ENCODE measurements at regions not wholly inside any gene's neighbourhood (a gene's known extent, or its start where the extent isn't known, plus 50 kb on each side); places are given as distances from the start of the nearest gene placed in this dataset.

DNA sequence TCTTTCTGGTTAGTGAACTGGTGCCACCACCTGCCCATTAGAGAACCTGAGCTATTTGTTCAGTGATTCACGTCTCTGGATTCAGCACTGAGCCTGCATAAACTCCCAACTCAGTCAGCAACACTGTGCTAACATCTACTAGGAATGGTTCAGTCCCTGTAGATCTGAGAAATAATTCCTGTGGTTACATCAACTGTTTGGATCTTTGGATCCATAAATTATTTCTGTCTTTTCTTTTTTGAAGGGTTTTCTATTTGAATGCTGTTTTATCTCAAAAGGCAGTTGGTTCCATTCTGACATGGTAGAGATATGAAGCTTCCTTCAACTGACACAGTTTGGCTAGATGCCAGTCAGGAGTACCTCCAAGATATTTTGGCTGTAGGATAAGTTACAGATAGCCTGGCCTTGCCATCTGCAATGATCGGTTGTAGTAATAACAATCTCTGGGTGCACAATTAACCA is 125.9 kb downstream of the TRMT11 start:
- Histone ChIP-seq H3K36me3 (ENCODE audit: insufficient read depth, low read length) (no peaks in the 10 kb centered on the region), H3F3A (ENCODE audit: insufficient read depth, low read length) (no peaks in the 10 kb centered on the region), H3K9me3 (ENCODE audit: low read length) (no peaks in the 10 kb centered on the region), H3K27ac (ENCODE audit: low read depth, low read length, poor library complexity, severe bottlenecking) (no peak overlapping the region), H4K20me1 (ENCODE audit: insufficient read depth, low read length) (no peaks in the 10 kb centered on the region), H3K4me1 (ENCODE audit: insufficient read depth, low read length, severe bottlenecking) (no peaks in the 10 kb centered on the region), H2AFZ (ENCODE audit: low read length) (no peak overlapping the region), H3K4me3 (ENCODE audit: low read depth, low read length, poor library complexity, severe bottlenecking) (no peak overlapping the region), H3K9me2 (ENCODE audit: low read depth, low read length) (no peaks in the 10 kb centered on the region), H3K9ac (ENCODE audit: low read length) (no peak overlapping the region), H3K27me3 (ENCODE audit: insufficient read depth, low read length) (no peaks in the 10 kb centered on the region), H3K79me2 (ENCODE audit: insufficient read depth, low read length) (no peaks in the 10 kb centered on the region), H3K4me2 (ENCODE audit: low read length) (no peak overlapping the region)
- TF ChIP-seq EZH2 (IDR thresholded peaks at IDR 0.05; ENCODE audit: borderline replicate concordance, low read length) (no peak), CTCF (IDR thresholded peaks at IDR 0.05; ENCODE audit: low read length) (no peak)

GRCh38 chr6:126113261-126113660 is 126.9 kb downstream of the TRMT11 start:
- Histone ChIP-seq H3F3A (ENCODE audit: insufficient read depth, low read length) (no peaks in the 10 kb centered on the region), H4K20me1 (ENCODE audit: insufficient read depth, low read length) (no peaks in the 10 kb centered on the region)

DNA sequence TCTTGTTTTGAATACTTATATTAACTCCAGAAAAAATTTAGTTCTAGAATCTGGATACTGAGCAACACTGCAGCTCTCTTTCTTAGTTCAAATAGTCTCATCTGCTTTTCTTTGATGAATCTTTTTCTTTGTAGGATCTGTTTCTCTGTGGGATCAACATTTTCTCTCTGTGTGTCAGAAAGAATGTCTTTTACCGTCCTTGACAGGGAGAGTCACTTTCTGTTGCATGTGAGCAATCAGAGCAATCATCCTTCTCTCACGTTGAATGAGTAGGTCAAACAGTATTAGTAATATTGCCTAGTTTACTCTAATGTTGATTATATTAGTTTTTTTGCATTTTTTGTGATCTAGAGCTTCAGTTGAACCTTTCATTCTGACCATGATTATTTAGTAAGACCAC is 130.9 kb downstream of the TRMT11 start:
- H3K9me3 ChIP-seq (ENCODE audit: low read length), result no peaks in the 10 kb centered on the region
- H3K9ac ChIP-seq (ENCODE audit: low read length), result no peak overlapping the region
- no peaks in the 10 kb centered on the region for H3K4me1 ChIP-seq (ENCODE audit: insufficient read depth, low read length, severe bottlenecking)
- H3K27ac ChIP-seq (ENCODE audit: low read depth, low read length, poor library complexity, severe bottlenecking), result no peak overlapping the region
- H3K4me3 ChIP-seq (ENCODE audit: low read depth, low read length, poor library complexity, severe bottlenecking), result no peak overlapping the region
- H3K79me2 ChIP-seq (ENCODE audit: insufficient read depth, low read length), result no peaks in the 10 kb centered on the region
- no peaks in the 10 kb centered on the region for H3K9me2 ChIP-seq (ENCODE audit: low read depth, low read length)
- H3K36me3 ChIP-seq (ENCODE audit: insufficient read depth, low read length), result no peaks in the 10 kb centered on the region
- no peak overlapping the region for H3K4me2 ChIP-seq (ENCODE audit: low read length)
- no peaks in the 10 kb centered on the region for H4K20me1 ChIP-seq (ENCODE audit: insufficient read depth, low read length)
- no peaks in the 10 kb centered on the region for H3F3A ChIP-seq (ENCODE audit: insufficient read depth, low read length)
- no peak for TF ChIP-seq CTCF (IDR thresholded peaks at IDR 0.05; ENCODE audit: low read length)
- TF ChIP-seq EZH2 (IDR thresholded peaks at IDR 0.05; ENCODE audit: borderline replicate concordance, low read length), result no peak
- no peaks in the 10 kb centered on the region for H3K27me3 ChIP-seq (ENCODE audit: insufficient read depth, low read length)
- no peak overlapping the region for H2AFZ ChIP-seq (ENCODE audit: low read length)

More at GRCh38 chr6:126113261-126113660, 126.9 kb downstream of the TRMT11 start:
- Histone ChIP-seq H3K9me2 (ENCODE audit: low read depth, low read length) (no peaks in the 10 kb centered on the region), H3K4me3 (ENCODE audit: low read depth, low read length, poor library complexity, severe bottlenecking) (no peak overlapping the region), H3K36me3 (ENCODE audit: insufficient read depth, low read length) (no peaks in the 10 kb centered on the region), H2AFZ (ENCODE audit: low read length) (no peak overlapping the region), H3K4me2 (ENCODE audit: low read length) (no peak overlapping the region), H3K9me3 (ENCODE audit: low read length) (no peaks in the 10 kb centered on the region), H3K4me1 (ENCODE audit: insufficient read depth, low read length, severe bottlenecking) (no peaks in the 10 kb centered on the region), H3K79me2 (ENCODE audit: insufficient read depth, low read length) (no peaks in the 10 kb centered on the region), H3K9ac (ENCODE audit: low read length) (no peak overlapping the region), H3K27me3 (ENCODE audit: insufficient read depth, low read length) (no peaks in the 10 kb centered on the region), H3K27ac (ENCODE audit: low read depth, low read length, poor library complexity, severe bottlenecking) (no peak overlapping the region)
- TF ChIP-seq CTCF (IDR thresholded peaks at IDR 0.05; ENCODE audit: low read length), result no peak
- no peak for TF ChIP-seq EZH2 (IDR thresholded peaks at IDR 0.05; ENCODE audit: borderline replicate concordance, low read length)

All from OCI-LY1 (cell line).